NT2/D1 (cell line): ENCODE measurements at regions not wholly inside any gene's neighbourhood (a gene's known extent, or its start where the extent isn't known, plus 50 kb on each side); places are given as distances from the start of the nearest gene placed in this dataset.

Experiments
- SUZ12 ChIP-seq: IDR thresholded peaks from 2 replicates; pipeline ENCODE4 v1.6.1; 2011; ENCODE audit not compliant: insufficient read length, insufficient read depth; ENCODE audit errors: extremely low read depth
- YY1 ChIP-seq: IDR thresholded peaks from 2 replicates; pipeline ENCODE4 v1.6.1; 2011; ENCODE audit not compliant: insufficient read length, insufficient read depth
- ZNF274 ChIP-seq: IDR thresholded peaks from 2 replicates; pipeline ENCODE4 v1.6.1; 2011; ENCODE audit warnings: mild to moderate bottlenecking, low read depth, low read length

GRCh38 chr3:88957711-88958439, 149.5 kb upstream of the EPHA3 start:
- TF ChIP-seq ZNF274 (no peak), SUZ12 (no peak), YY1 (no peak)
